8988T (cell line): ENCODE measurements at regions not wholly inside any gene's neighbourhood (a gene's known extent, or its start where the extent isn't known, plus 50 kb on each side); places are given as distances from the start of the nearest gene placed in this dataset.

Experiments
- DNase-seq: peaks from one replicate; pipeline ENCODE4 v3.0.0; 2011

DNA sequence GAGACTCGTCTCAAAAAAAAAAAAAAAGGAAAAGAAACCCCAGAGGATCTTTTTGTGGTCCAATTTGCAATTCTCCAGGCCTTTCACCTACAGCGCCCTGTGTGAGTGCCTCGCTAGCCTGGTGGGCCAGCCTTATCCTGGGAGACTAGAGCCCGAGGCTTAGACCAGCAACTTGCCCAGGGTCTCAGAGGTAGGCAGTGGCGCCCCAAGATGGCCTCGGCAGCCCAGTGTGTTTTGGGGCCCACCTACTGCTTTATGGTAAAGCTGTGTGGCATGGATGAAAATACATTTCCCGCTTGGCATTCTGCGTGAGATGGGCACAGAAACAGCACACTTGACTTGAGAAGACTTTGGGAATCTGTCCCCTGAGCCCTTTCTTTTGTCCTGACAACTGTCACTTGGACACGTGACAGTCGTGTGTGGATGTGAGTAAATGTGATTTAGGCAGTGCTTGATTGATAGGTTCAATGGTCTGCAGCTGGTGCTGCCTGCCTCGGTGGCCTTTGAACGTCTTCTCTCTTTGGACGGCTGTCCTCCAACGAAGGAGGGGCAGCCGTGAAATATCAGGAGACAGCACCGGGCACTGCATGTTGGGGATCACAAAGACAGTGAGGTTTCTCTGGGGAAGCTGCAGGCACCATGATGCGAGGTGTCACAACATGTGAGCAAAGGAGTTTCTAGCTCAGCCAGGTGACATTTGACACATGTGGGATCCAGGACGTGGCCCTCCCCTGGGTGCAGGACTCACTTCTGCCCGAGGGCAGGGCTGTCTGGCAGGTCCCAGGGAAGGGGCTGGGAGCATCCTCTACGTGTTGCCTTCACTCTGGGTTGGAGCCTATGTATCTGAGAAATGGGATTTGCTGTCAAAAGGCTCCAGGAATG, 209.5 kb upstream of the TWIST2 start:
- DNase-seq: no peak

- DNase-seq: no peak
Measured at GRCh38 chr2:238638982-238639628, 208.8 kb upstream of the TWIST2 start.

GRCh38 chr2:238640486-238640885, 207.4 kb upstream of the TWIST2 start:
- no peak for DNase-seq

GRCh38 chr2:238642973-238643372, 204.9 kb upstream of the TWIST2 start:
- DNase-seq: no peak

DNA sequence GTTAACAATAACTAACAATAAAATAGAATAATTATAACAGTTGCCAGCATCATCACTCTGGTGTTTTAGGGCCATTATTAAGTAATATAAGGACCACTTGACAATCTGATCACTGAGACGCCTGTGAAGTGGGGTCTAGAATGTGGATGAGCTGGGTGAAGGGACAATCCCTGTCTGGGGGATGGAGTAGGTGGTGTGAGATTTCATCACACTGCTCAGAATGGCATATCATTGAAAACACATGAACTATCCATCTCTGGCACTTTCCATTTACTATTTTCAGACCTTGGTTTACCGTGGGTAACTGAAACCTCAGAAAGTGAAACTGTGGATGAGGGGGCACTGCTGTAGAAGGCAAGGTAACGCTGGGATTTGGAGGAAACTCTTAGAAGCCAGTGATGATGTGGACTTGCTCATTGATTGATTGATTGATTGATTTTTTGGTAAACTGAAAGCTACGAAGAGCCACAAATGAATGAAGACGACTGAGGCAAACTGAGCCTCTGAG, 204.4 kb upstream of the TWIST2 start:
- no peak for DNase-seq

DNA sequence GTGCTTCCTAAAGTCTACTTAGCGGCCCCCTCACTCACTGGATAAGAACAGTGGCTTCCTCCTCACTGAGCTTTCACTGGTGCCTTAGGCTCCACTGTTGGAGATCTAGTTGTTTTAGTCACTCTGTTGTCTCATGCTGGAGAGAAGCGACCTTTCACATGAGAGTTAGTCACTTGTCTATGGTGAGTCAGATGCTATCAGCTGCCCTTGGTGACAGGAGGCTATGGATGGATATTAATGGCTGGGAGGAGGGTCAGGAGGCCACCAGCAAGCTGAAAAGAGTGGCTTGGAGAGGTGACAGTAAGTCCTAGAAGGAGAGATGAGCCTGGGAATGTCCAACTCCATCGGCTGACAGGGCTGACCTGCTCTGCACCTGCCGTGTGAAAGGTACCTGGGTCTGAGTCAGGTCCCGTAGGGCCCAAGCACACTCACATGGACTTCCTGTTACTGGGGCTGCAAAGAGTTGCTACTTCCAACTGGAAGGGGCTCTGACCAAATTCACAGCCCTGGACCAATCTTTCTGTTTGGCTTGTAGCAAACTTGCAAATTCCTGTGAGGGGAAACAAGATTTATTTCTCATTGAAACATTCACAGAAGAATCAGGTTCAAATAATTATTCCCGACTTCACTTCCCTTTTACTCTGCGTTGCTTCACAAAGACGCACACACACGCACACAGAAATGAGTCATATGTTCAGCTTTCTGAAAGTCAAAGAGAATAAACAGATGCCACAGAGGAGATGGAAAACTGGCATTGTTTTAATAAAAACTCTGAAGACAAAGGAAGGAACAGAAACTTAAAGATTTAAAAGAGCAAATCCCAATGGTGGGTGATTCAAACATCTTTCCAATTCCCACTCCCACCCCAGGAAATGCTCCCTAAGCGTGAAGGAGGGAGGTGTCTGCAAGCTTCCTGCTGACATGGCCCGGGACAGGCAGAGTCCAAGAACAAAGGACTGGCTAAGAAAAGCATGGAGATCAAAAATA, 203.5 kb upstream of the TWIST2 start:
- DNase-seq: peak; percentile 54

- no peak for DNase-seq
Measured at GRCh38 chr2:238645095-238645494, 202.8 kb upstream of the TWIST2 start.

DNA sequence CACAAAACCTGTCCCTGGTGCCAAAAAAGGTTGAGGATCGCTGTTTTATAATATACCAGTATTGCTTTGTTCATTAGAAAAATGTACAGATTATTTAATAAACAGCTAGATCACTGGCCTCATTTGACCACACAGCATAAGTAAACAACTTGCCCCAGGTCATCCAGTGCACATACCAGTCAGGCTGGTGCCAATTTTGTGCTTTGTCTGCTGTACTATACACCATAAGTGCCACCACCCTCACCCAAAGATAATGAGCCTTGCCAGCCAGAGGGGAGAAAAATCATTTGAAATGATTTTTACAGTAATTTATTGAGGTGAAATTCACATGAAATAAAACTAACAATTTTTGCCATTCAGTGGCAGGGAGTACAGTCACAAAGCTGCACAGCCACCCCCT, 202.2 kb upstream of the TWIST2 start:
- DNase-seq: no peak

- DNase-seq: no peak
Measured at GRCh38 chr2:238646281-238646680, 201.6 kb upstream of the TWIST2 start.

GRCh38 chr2:238646803-238647202, 201.1 kb upstream of the TWIST2 start:
- no peak for DNase-seq

DNA sequence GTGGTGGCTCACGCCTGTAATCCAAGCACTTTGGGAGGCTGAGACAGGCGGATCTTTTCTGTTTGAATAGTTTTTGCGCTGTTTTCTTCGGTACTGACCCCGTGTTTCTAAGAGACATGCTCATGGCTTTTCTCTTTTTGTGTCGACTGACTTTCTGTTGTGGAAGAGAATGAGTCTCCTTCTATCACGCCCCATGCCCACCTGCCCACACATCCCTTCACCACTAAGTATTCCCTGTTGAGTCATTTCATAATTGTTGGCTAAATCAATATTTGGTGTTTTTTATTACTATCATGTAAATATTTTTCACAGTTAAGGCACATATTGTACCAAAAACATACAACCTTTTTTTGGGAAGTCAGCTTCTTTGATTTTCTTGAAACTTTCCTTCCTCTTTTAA, 198.8 kb upstream of the TWIST2 start:
- DNase-seq: no peak

DNA sequence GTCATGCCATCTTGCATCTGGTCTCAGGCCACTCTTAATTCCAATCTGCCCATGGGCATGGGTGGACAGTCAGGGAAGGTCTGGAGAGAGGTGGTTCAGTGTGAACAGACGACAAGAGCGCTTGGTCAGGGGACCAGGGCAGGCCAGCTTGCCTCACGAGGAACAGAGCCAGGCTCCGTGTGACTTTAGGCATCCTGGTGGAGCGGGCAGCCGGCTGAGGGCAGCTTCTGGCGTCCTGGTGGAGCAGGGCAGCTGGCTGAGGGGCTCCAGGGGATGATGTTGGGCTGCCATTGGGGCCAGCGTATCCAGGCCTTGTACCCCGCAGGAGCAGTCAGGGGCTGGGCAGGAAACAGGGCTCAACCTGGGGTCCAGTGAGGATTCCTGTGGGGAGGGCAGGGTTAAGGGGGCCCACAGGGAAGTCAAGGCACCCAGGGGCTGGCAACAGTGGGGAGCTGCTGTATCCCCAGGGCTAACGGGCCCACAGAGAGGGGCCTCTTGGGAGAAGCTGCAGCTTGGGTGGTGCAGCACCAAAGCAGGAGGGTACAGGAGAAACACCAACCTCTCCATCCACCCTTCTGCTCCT, 197.9 kb upstream of the TWIST2 start:
- no peak for DNase-seq

GRCh38 chr2:238650536-238650935, 197.3 kb upstream of the TWIST2 start:
- DNase-seq: no peak

- no peak for DNase-seq
Measured at GRCh38 chr2:238651306-238652052, 196.4 kb upstream of the TWIST2 start.

DNA sequence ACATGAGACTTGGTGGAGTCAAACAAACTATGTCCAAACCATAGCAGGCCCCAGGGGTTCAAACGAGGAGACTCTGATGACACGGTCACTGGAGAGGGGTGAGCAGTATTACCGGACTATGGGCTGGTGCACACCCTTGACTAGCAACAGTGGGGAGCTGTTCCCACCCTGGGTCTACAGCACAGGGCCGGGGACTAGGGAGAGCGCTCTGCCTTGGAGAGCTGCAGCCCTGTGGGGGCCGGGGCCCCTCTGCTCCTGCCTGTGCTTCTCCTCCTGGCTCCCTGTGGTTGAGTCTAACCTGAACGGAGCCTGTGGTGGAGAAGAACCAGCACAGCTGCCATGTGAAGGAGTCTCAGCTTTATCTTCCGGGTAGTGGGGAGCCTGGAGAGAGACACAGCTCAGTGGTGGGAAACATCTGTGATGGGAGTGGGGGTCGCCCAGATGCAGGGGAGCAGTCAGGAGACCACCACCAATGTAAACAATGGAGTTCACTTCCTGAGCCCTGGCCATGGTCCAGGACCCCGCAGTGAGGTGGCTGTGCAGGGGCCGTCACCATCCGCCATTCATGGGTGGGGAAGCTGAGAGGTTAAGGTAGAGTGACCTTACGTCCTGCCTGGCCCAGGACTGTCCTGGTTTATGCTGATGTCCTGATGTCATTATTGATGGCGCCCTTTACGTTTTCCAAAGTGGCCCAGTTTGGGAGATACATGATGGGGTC, 195.7 kb upstream of the TWIST2 start:
- no peak for DNase-seq

- DNase-seq: no peak
Measured at GRCh38 chr2:238652771-238653157, 195.1 kb upstream of the TWIST2 start.

GRCh38 chr2:238653431-238654109, 194.3 kb upstream of the TWIST2 start:
- DNase-seq: no peak

DNA sequence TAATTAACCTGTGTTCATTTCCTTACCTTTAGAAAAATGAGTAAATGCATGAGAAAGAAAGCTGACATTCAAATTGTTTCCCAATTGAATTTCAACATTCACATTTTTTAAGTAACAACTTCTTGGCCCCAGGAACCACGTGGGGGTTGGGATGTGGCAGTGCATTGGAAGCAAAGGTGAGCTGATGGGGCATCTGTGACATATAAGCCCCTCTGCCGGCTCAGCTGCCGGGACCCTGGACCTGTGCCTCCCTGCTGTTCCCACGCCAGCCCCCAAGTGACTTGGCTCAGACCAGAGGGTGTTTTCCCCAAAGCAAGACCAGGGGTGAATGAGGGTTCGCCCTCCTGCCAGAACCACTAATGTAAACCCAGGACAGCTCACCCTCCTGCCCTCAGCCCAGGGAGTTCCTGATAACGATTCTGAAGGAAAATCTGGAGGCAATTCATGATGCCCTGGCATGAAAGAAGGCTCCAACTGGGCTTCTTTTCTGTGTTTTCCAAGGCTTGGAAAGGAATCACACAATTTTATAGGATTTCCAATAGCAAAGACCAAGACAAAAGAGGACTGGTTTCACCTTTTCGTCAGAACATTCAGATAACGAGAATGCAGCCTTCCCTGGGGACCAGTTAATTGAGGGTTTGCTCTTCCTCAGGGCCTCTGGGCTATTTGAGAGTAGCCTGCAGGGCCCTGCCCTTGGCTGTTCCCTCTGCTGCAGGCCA, 193.2 kb upstream of the TWIST2 start:
- no peak for DNase-seq

DNA sequence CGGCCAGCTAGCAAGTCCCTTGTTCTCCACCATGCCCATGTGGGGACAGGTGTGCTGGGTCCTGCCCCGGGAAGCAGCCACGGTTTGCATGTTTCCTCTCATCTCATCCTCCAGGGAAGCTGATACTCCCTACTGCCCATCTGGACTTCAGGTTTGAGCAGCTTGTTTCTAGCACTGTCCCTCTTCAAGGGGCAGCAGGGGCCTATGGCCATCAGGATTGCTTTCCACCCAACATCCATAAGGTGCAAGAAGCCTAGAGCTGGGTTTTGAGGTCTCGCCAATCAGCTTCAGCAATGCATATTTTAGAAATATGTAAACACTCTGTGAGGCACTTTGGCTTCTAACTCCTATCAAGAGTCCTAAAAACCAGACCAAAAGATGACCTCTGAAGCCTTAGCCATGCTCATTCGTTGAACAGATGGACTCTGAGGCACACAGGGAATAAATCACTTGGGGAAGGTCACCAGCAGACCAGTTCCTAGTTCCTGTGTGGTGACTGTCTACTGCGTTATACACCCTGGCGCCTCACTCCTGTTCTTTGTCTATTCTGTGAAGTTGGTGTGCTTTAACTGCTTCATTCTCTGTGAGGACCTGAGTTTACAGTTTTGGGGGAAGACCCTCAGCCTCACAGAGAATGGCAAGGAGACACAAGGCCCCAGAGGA, 192.6 kb upstream of the TWIST2 start:
- no peak for DNase-seq
